ENCODE measurements at regions not wholly inside any gene's neighbourhood (a gene's known extent, or its start where the extent isn't known, plus 50 kb on each side); places are given as distances from the start of the nearest gene placed in this dataset.

DNA sequence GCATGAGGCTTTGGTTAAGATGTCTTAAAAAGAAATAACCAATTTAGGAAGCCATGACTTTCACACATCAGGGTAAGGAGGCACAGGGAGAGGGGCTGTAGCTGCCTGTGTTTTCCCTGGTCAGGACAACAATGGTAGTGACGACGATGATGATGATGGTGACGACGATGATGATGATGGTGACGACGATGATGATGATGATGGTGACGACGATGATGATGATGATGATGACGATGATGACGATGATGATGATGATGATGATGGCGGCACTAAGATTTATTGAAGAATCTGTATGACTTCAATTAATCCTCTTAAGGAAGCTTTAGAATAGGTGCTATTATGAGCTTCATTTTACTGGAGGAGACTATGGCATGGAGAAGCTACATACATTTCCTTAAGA, 284.1 kb upstream of the TNRC6C start:
- Histone ChIP-seq H3F3A (ENCODE audit: insufficient read depth) (no peaks in the 10 kb centered on the region), H3K79me2 (ENCODE audit: insufficient read depth, low read length) (no peaks in the 10 kb centered on the region), H3K9ac (ENCODE audit: low read length) (no peak overlapping the region), H3K4me2 (ENCODE audit: low read depth, low read length, poor library complexity, severe bottlenecking) (no peak overlapping the region), H3K9me2 (replicated peaks; ENCODE audit: insufficient read depth, low read length) (no peaks in the 10 kb centered on the region), H3K36me3 (ENCODE audit: low read length) (no peaks in the 10 kb centered on the region), H3K9me3 (ENCODE audit: insufficient read depth, low read length) (no peaks in the 10 kb centered on the region), H3K27me3 (ENCODE audit: low read length) (no peaks in the 10 kb centered on the region), H3K4me3 (ENCODE audit: insufficient read depth, low read length, poor library complexity, severe bottlenecking) (no peak overlapping the region), H4K20me1 (ENCODE audit: low read depth, low read length) (no peaks in the 10 kb centered on the region), H3K27ac (ENCODE audit: low read depth, low read length) (no peak overlapping the region), H2AFZ (ENCODE audit: low read depth, low read length, severe bottlenecking) (no peak overlapping the region)
- no peak for TF ChIP-seq CTCF (IDR thresholded peaks at IDR 0.05; ENCODE audit: insufficient read depth, low read length, poor library complexity, severe bottlenecking)
- TF ChIP-seq EZH2phosphoT487 (conservative IDR thresholded peaks at IDR 0.05; ENCODE audit: low read length): no peak

DNA sequence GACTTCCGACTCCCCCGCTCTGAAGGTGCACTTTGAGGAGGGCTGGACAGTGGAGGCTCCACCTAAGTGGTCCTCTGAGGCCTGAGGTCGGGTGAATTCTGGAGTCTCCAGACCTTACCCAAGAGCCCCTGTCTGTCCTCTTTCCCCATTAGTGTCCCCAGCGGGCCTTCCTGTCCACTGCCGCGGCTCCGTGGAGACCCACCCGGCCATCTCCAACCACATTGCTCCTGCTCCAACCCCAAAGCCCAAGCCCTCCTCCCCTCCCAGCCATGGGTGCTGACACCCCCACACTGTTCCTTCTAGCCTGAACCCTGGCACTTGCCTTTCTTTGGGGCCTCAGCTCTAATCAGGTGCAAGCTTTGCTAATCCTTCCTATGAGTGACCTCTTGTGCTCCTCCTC, 283.1 kb upstream of the TNRC6C start:
- Histone ChIP-seq H3F3A (ENCODE audit: insufficient read depth) (no peaks in the 10 kb centered on the region), H4K20me1 (ENCODE audit: low read depth, low read length) (no peaks in the 10 kb centered on the region), H3K9me3 (ENCODE audit: insufficient read depth, low read length) (no peaks in the 10 kb centered on the region), H3K27ac (ENCODE audit: low read depth, low read length) (no peak overlapping the region), H3K27me3 (ENCODE audit: low read length) (no peaks in the 10 kb centered on the region), H3K79me2 (ENCODE audit: insufficient read depth, low read length) (no peaks in the 10 kb centered on the region), H3K36me3 (ENCODE audit: low read length) (no peaks in the 10 kb centered on the region), H2AFZ (ENCODE audit: low read depth, low read length, severe bottlenecking) (no peak overlapping the region), H3K4me2 (ENCODE audit: low read depth, low read length, poor library complexity, severe bottlenecking) (no peak overlapping the region), H3K9ac (ENCODE audit: low read length) (no peak overlapping the region), H3K9me2 (replicated peaks; ENCODE audit: insufficient read depth, low read length) (no peaks in the 10 kb centered on the region), H3K4me3 (ENCODE audit: insufficient read depth, low read length, poor library complexity, severe bottlenecking) (no peak overlapping the region)
- no peak for TF ChIP-seq EZH2phosphoT487 (conservative IDR thresholded peaks at IDR 0.05; ENCODE audit: low read length)

- Histone ChIP-seq H4K20me1 (ENCODE audit: low read depth, low read length) (no peaks in the 10 kb centered on the region), H3K4me2 (ENCODE audit: low read depth, low read length, poor library complexity, severe bottlenecking) (no peak overlapping the region), H3K4me3 (ENCODE audit: insufficient read depth, low read length, poor library complexity, severe bottlenecking) (no peak overlapping the region), H3K9ac (ENCODE audit: low read length) (no peak overlapping the region), H3K27ac (ENCODE audit: low read depth, low read length) (no peak overlapping the region), H3K79me2 (ENCODE audit: insufficient read depth, low read length) (no peaks in the 10 kb centered on the region), H2AFZ (ENCODE audit: low read depth, low read length, severe bottlenecking) (no peak overlapping the region), H3K9me2 (replicated peaks; ENCODE audit: insufficient read depth, low read length) (no peaks in the 10 kb centered on the region), H3K27me3 (ENCODE audit: low read length) (no peaks in the 10 kb centered on the region), H3F3A (ENCODE audit: insufficient read depth) (no peaks in the 10 kb centered on the region), H3K36me3 (ENCODE audit: low read length) (no peaks in the 10 kb centered on the region), H3K9me3 (ENCODE audit: insufficient read depth, low read length) (no peaks in the 10 kb centered on the region)
- TF ChIP-seq EZH2phosphoT487 (conservative IDR thresholded peaks at IDR 0.05; ENCODE audit: low read length): no peak
- no peak for TF ChIP-seq CTCF (IDR thresholded peaks at IDR 0.05; ENCODE audit: insufficient read depth, low read length, poor library complexity, severe bottlenecking)
Measured at GRCh38 chr17:77675816-77676215, 282.7 kb upstream of the TNRC6C start.

DNA sequence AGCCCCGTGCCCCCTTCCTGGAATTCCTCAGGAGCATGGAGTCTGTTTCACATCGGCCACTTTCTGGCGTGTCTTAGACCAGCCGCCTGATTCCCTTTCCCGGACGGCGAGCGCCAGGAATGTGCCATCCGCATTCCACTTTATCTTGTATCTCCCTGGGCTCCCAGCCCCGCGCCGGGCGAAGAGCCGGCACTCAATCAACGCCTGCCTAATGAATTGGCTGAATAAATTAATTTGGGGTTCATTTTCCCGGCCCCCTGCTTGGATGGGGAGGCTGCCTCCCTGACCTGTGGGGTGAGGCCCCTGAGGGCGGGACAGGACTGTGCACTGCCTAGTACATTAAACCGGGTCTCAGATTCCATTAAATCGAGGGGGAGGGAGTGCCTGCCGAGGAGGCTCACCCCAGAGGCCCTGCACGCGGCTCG, 282.3 kb upstream of the TNRC6C start:
- TF ChIP-seq EZH2phosphoT487 (conservative IDR thresholded peaks at IDR 0.05; ENCODE audit: low read length) (no peak), CTCF (IDR thresholded peaks at IDR 0.05; ENCODE audit: insufficient read depth, low read length, poor library complexity, severe bottlenecking) (no peak)
- no peak overlapping the region for H2AFZ ChIP-seq (ENCODE audit: low read depth, low read length, severe bottlenecking)
- H3K4me3 ChIP-seq (ENCODE audit: insufficient read depth, low read length, poor library complexity, severe bottlenecking): no peak overlapping the region
- no peaks in the 10 kb centered on the region for H3F3A ChIP-seq (ENCODE audit: insufficient read depth)
- H4K20me1 ChIP-seq (ENCODE audit: low read depth, low read length): no peaks in the 10 kb centered on the region
- no peak overlapping the region for H3K9ac ChIP-seq (ENCODE audit: low read length)
- H3K9me3 ChIP-seq (ENCODE audit: insufficient read depth, low read length): no peaks in the 10 kb centered on the region
- H3K4me2 ChIP-seq (ENCODE audit: low read depth, low read length, poor library complexity, severe bottlenecking): no peak overlapping the region
- H3K36me3 ChIP-seq (ENCODE audit: low read length): no peaks in the 10 kb centered on the region
- no peaks in the 10 kb centered on the region for H3K27me3 ChIP-seq (ENCODE audit: low read length)
- no peaks in the 10 kb centered on the region for H3K79me2 ChIP-seq (ENCODE audit: insufficient read depth, low read length)
- no peak overlapping the region for H3K27ac ChIP-seq (ENCODE audit: low read depth, low read length)
- H3K9me2 ChIP-seq (replicated peaks; ENCODE audit: insufficient read depth, low read length): no peaks in the 10 kb centered on the region
